CD4-positive, alpha-beta T cell (primary cell): ENCODE measurements at regions not wholly inside any gene's neighbourhood (a gene's known extent, or its start where the extent isn't known, plus 50 kb on each side); places are given as distances from the start of the nearest gene placed in this dataset.

ENCODE experiments used
- ATAC-seq: fragments of 200-7000 bp; cut with Tn5 transposase; one replicate; pipeline ENCODE4 v1.10.0; 2022; ENCODE audit warnings: mild to moderate bottlenecking; ENCODE audit not compliant: poor library complexity
- CTCF ChIA-PET: fragments of 350-600 bp; sonication (Branson Sonifier 250); formaldehyde crosslinking; loops from one replicate; lab custom pipeline; 2021; ENCODE audit warnings: antibody characterized with exemption, inconsistent platforms; lab: Charles Lee
- POLR2A ChIA-PET: fragments of 350-600 bp; sonication (Branson Sonifier 250); formaldehyde crosslinking; loops from one replicate; lab custom pipeline; 2021; ENCODE audit warnings: antibody characterized with exemption, inconsistent platforms; lab: Charles Lee
- DNase-seq, 14 experiments: peaks; one replicate each; pipeline ENCODE4 v3.0.0-alpha.2; 2013 to 2020; ENCODE audit warnings: mixed read lengths in 2 of 14
- H3K27ac ChIP-seq, 2 donors: one replicate each; pipeline versions ENCODE4 v1.5.1 to v1.7.0; 2013; ENCODE audit warnings: low read length in 2 of 2, low read depth in 1 of 2, mild to moderate bottlenecking in 1 of 2
- H3K27me3 ChIP-seq, 2 experiments: 1 replicate in 1 of 2; 2 replicates in 1 of 2; pipeline versions ENCODE4 v1.6.1 to v1.7.0; 2013; ENCODE audit warnings: low read length in 2 of 2, control low read depth in 1 of 2, mild to moderate bottlenecking in 1 of 2, moderate library complexity in 1 of 2; ENCODE audit not compliant: insufficient read depth in 2 of 2, control insufficient read depth in 1 of 2
- H3K36me3 ChIP-seq: one replicate; pipeline ENCODE4 v1.6.1; 2013; ENCODE audit warnings: low read length, control low read depth; ENCODE audit not compliant: insufficient read depth
- H3K4me1 ChIP-seq: one replicate; pipeline ENCODE4 v1.6.1; 2013; ENCODE audit warnings: low read length, control low read depth; ENCODE audit not compliant: insufficient read depth
- H3K4me3 ChIP-seq: one replicate; pipeline ENCODE4 v1.5.1; 2013; ENCODE audit warnings: mild to moderate bottlenecking, low read length, moderate library complexity
- H3K9me3 ChIP-seq, 2 experiments: 1 replicate in 1 of 2; 2 replicates in 1 of 2; pipeline versions ENCODE4 v1.6.1 to v1.7.0; 2013; ENCODE audit warnings: low read length in 2 of 2, mild to moderate bottlenecking in 2 of 2, control low read depth in 1 of 2, moderate library complexity in 1 of 2; ENCODE audit not compliant: control insufficient read depth in 1 of 2, insufficient read depth in 1 of 2
- H3K27ac Mint-ChIP-seq: one replicate; pipeline ENCODE4 v1.8.0; 2020; ENCODE audit warnings: mixed read lengths
- H3K27me3 Mint-ChIP-seq: one replicate; pipeline ENCODE4 v1.8.0; 2021; ENCODE audit warnings: mixed read lengths
- H3K36me3 Mint-ChIP-seq: one replicate; pipeline ENCODE4 v1.8.0; 2021; ENCODE audit warnings: low read depth, mixed read lengths
- H3K4me1 Mint-ChIP-seq: one replicate; pipeline ENCODE4 v1.8.0; 2021; ENCODE audit warnings: low read depth, mixed read lengths
- H3K4me3 Mint-ChIP-seq: one replicate; pipeline ENCODE4 v1.8.0; 2020; ENCODE audit warnings: mild to moderate bottlenecking, mixed read lengths
- H3K9me3 Mint-ChIP-seq: one replicate; pipeline ENCODE4 v1.8.0; 2020; ENCODE audit warnings: mixed read lengths
- CTCF ChIP-seq: fragments of 200-600 bp; IDR thresholded peaks from one replicate; pipeline ENCODE4 v1.8.0; 2022; ENCODE audit warnings: antibody characterized with exemption, mild to moderate bottlenecking
- intact Hi-C, 2 experiments: fragments of 100-400 bp; cut with DNase I in 1 of 2; cut with micrococcal nuclease in 1 of 2; formaldehyde crosslinking; loops; one replicate each; pipeline versions ENCODE4 v1.15.1 to v1.9.0; 2023 to 2025; cut with DNase I, micrococcal nuclease

DNA sequence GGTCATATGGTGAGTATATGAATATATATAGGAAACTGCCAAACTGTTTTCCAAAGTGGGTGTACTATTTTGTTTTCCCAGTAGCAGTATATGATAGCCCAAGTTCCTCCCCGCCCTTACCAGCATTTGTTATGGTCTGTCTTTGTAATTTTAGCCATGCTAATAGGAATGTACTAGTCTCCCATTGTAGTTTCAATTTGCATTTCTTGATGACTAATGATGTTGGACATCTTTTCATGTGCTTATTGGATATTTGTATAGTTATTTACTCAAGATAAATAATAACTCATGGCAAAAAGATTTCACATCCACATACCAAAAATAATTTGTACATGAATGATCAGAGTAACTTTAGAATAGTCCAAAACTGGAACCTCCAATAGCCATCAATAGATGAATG lies 75.3 kb upstream of the SERP2 start:
- TF ChIP-seq CTCF, result no peak
- Mint-ChIP-seq H3K27ac (no peak overlapping the region), H3K27me3 (peaks cover 7% of the 10 kb centered on the region), H3K4me3 (no peak overlapping the region), H3K4me1 (peaks cover 9% of the 10 kb centered on the region), H3K36me3 (no peaks in the 10 kb centered on the region), H3K9me3 (no peaks in the 10 kb centered on the region)
- POLR2A ChIA-PET, result no interaction called here
- Histone ChIP-seq H3K27ac (no peak overlapping the region), H3K36me3 (no peaks in the 10 kb centered on the region), H3K27me3 (no peaks in the 10 kb centered on the region), H3K4me3 (no peak overlapping the region), H3K4me1 (no peaks in the 10 kb centered on the region), H3K9me3 (no peaks in the 10 kb centered on the region)
- ATAC-seq (no peak), DNase-seq (no peak)
- CTCF ChIA-PET, result no interaction called here
- intact Hi-C loops, result no loop called here

- H3K4me1 Mint-ChIP-seq, result peaks cover 7% of the 10 kb centered on the region
- ChIA-PET CTCF (no interaction called here), POLR2A (no interaction called here)
- ATAC-seq, result no peak
- intact Hi-C loops, result no loop called here
- H3K4me1 ChIP-seq, result no peaks in the 10 kb centered on the region
- no peak overlapping the region for H3K27ac ChIP-seq
- no peak overlapping the region for H3K4me3 ChIP-seq
- no peaks in the 10 kb centered on the region for H3K27me3 ChIP-seq
- TF ChIP-seq CTCF, result no peak
- no peak overlapping the region for H3K4me3 Mint-ChIP-seq
- H3K27ac Mint-ChIP-seq, result no peak overlapping the region
- no peaks in the 10 kb centered on the region for H3K9me3 Mint-ChIP-seq
- H3K27me3 Mint-ChIP-seq, result peaks cover 7% of the 10 kb centered on the region
- H3K9me3 ChIP-seq, result no peaks in the 10 kb centered on the region
- H3K36me3 Mint-ChIP-seq, result no peaks in the 10 kb centered on the region
- H3K36me3 ChIP-seq, result no peaks in the 10 kb centered on the region
- DNase-seq, result no peak
These were observed 74.3 kb upstream of the SERP2 start for GRCh38 chr13:44299152-44299943.

DNA sequence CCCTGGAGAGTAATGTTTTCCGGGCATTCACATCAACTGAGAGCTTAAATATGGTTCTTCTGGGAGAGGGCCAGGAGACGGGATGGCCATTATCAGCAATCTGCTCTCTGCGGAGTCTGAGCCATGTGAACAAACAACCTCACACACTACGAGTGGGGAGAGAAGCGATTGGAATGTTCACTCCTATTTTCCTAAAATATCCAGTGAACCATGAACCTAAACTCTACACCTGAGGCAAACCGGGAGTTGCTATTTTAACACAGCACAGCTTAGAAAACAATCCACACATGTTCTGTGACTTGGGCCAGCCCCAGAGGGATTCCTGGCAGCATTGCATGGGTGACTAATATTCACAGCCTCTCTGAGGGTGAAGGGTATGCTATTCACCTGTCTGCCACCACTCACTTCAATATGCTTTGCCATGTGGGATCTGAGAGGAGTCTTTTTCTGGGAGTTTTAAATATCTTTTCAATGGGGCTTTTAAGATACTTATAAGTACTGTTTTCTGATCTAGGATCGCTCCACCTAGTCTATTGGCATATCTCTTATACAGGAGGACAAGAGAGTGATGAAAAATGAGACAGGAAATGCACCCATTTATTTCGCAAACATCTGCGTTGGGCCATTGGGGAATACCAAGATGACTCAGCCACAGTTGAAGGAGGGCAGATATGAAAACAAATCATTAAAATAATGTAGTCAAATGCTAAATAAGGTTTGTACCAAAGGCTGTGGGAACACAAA lies 72.6 kb upstream of the SERP2 start:
- ChIA-PET CTCF (no interaction called here), POLR2A (no interaction called here)
- ATAC-seq (no peak), DNase-seq (peak in 2 of 14 experiments; percentile 36 to 45)
- no peaks in the 10 kb centered on the region for H3K36me3 Mint-ChIP-seq
- peaks cover 7% of the 10 kb centered on the region for H3K27me3 Mint-ChIP-seq
- Histone ChIP-seq H3K27ac (no peak overlapping the region), H3K36me3 (no peaks in the 10 kb centered on the region), H3K27me3 (no peaks in the 10 kb centered on the region), H3K4me3 (no peak overlapping the region), H3K9me3 (no peaks in the 10 kb centered on the region), H3K4me1 (peaks cover 2% of the 10 kb centered on the region)
- no peak overlapping the region for H3K4me3 Mint-ChIP-seq
- no peak for TF ChIP-seq CTCF
- intact Hi-C loops, result no loop called here
- H3K27ac Mint-ChIP-seq, result no peak overlapping the region
- no peaks in the 10 kb centered on the region for H3K9me3 Mint-ChIP-seq
- H3K4me1 Mint-ChIP-seq, result peaks cover 19% of the 10 kb centered on the region
